DOHH2 (cell line): ENCODE measurements at regions not wholly inside any gene's neighbourhood (a gene's known extent, or its start where the extent isn't known, plus 50 kb on each side); places are given as distances from the start of the nearest gene placed in this dataset.
"Not testable (repeated sequence)": the region's sequence is repeated elsewhere in the genome, so short reads cannot be mapped to it uniquely, and the experiment has no call there.

ENCODE experiments used
- CTCF ChIP-seq: fragments of 200-600 bp; sonication (generic); IDR thresholded peaks from one replicate; pipeline ENCODE4 v1.5.1; 2014; ENCODE audit warnings: antibody characterized with exemption, mild to moderate bottlenecking, low read depth, low read length; ENCODE audit not compliant: poor library complexity, severe bottlenecking
- EZH2phosphoT487 ChIP-seq: fragments of 200-600 bp; sonication (generic); IDR thresholded peaks from 2 replicates; pipeline ENCODE4 v1.6.1; 2017; ENCODE audit warnings: borderline replicate concordance, mild to moderate bottlenecking, antibody characterized with exemption, low read length, moderate library complexity, mixed read lengths

DNA sequence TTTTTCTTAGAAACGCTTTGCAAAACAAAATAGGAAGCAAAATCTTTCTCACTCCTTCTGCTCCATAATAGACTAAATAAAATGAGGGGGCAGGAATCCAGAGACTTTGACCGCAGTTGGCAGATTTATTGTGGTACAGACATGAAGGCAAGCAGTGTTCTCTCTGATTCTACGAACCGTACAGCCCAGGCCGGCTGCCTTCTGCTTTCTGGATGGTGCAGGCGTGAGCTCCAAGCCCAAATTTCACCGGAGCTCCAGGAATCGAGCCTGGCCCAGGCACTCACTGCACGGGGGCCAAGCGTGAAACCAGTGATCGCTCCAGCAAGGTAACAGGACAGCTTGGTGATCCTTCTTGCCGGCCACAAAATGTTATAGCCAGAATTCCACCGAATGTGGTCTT is 202.9 kb downstream of the GOLGA6L6 start:
- TF ChIP-seq CTCF, EZH2phosphoT487: not testable (repeated sequence)
